Nephron (organoid): ENCODE measurements at regions not wholly inside any gene's neighbourhood (a gene's known extent, or its start where the extent isn't known, plus 50 kb on each side); places are given as distances from the start of the nearest gene placed in this dataset.
"Not testable (repeated sequence)": the region's sequence is repeated elsewhere in the genome, so short reads cannot be mapped to it uniquely, and the experiment has no call there.

ENCODE experiments used
- H3K27ac Mint-ChIP-seq, 3 experiments: 2 replicates each; pipeline ENCODE4 v1.8.0; 2020; ENCODE audit warnings: mixed read lengths in 3 of 3, mild to moderate bottlenecking in 2 of 3, moderate library complexity in 1 of 3
- H3K27me3 Mint-ChIP-seq: 2 replicates; pipeline ENCODE4 v1.8.0; 2021; ENCODE audit warnings: low read depth, mild to moderate bottlenecking, moderate library complexity, mixed read lengths
- H3K36me3 Mint-ChIP-seq: 2 replicates; pipeline ENCODE4 v1.8.0; 2020; ENCODE audit warnings: low read depth, mixed read lengths
- H3K4me1 Mint-ChIP-seq: 2 replicates; pipeline ENCODE4 v1.8.0; 2020; ENCODE audit warnings: mixed read lengths
- H3K4me3 Mint-ChIP-seq, 3 experiments: 2 replicates each; pipeline ENCODE4 v1.8.0; 2020; ENCODE audit warnings: mild to moderate bottlenecking in 3 of 3, mixed read lengths in 3 of 3, moderate library complexity in 2 of 3
- H3K9me3 Mint-ChIP-seq: 2 replicates; pipeline ENCODE4 v1.8.0; 2020; ENCODE audit warnings: mixed read lengths
- TF ChIP-seq, protein P1 (sequence below), 3 experiments: fragments of 200-600 bp; sonication (generic); IDR thresholded peaks; one replicate each; pipeline ENCODE4 v1.5.0; 2021; ENCODE audit warnings: antibody characterized with exemption in 3 of 3; ENCODE audit not compliant: unreplicated experiment in 3 of 3

DNA sequence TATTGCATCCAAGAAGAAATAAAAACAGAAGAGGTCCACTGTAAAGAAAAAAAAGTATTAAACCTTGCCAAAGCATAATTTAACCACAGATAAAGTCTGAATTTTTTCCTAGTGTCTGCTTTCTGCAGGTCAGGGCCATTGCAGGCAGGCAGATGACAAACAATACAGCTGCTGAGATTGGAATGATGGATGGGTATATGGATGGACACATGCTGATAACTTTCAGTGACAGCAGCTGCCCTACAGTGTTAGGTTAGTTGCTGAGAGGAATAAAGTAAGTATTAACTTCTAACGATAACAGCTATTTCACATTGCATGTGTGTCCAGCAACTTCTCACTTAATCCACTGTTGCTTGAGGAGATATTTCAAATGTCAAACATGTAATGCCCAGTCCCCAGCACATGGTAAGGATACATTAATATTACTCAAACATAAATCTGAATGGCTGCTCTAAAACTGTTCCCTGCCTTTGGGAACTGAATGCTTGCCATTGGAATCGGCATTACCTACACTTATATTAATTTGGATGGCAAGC, 515.3 kb downstream of the RMST start:
- Mint-ChIP-seq H3K36me3 (no peaks in the 10 kb centered on the region), H3K27me3 (peaks cover 12% of the 10 kb centered on the region), H3K9me3 (peaks cover 22% of the 10 kb centered on the region), H3K4me1 (no peaks in the 10 kb centered on the region), H3K27ac (no peak overlapping the region), H3K4me3 (no peak overlapping the region)
- TF ChIP-seq, protein P1, sequence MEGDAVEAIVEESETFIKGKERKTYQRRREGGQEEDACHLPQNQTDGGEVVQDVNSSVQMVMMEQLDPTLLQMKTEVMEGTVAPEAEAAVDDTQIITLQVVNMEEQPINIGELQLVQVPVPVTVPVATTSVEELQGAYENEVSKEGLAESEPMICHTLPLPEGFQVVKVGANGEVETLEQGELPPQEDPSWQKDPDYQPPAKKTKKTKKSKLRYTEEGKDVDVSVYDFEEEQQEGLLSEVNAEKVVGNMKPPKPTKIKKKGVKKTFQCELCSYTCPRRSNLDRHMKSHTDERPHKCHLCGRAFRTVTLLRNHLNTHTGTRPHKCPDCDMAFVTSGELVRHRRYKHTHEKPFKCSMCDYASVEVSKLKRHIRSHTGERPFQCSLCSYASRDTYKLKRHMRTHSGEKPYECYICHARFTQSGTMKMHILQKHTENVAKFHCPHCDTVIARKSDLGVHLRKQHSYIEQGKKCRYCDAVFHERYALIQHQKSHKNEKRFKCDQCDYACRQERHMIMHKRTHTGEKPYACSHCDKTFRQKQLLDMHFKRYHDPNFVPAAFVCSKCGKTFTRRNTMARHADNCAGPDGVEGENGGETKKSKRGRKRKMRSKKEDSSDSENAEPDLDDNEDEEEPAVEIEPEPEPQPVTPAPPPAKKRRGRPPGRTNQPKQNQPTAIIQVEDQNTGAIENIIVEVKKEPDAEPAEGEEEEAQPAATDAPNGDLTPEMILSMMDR (IDR thresholded peaks at IDR 0.05; ENCODE audit: unreplicated experiment in 3 of 3), result no peak

DNA sequence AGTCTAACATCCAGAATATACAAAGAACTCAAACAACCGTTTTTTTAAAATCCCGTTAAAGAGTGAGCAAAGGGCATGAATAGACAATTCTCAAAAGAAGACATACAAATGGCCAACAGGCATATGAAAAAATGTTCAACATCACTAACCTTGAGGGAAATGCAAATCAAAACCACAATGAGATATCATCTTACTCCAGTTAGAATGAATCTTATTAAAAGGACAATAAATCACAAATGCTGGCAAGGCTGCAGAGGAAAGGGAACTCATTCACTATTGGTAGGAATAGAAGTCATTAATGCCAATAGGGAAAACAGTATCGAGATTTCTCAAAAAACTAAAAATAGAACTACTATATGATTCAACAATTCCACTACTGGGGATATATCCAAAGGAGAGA, 520.1 kb downstream of the RMST start:
- Mint-ChIP-seq H3K4me3 (no peak overlapping the region), H3K27ac (no peak overlapping the region), H3K4me1 (no peaks in the 10 kb centered on the region), H3K27me3 (peaks cover 7% of the 10 kb centered on the region), H3K9me3 (peaks cover 19% of the 10 kb centered on the region), H3K36me3 (no peaks in the 10 kb centered on the region)
- TF ChIP-seq, protein P1 (IDR thresholded peaks at IDR 0.05; ENCODE audit: unreplicated experiment in 3 of 3), result no peak

DNA sequence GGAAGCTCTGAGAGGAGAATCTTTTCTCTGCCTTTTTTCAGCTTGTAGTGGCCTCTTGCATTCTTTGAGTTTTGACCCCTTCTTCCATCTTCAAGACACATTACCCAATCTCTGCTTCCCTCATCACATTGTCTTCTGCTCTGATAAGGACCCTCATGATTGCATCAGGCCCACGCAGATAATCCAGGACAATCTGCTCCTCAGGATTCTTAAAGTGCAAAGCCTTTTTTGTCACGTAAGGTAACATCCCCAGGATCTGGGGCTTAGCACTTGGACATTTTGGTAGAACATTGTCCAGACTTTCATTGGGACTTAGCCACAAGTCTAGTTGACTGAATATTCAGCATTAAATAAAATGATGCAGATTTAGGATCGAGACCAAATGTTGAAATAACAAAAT, 521.2 kb downstream of the RMST start:
- TF ChIP-seq, protein P1 (IDR thresholded peaks at IDR 0.05; ENCODE audit: unreplicated experiment in 3 of 3), result no peak
- Mint-ChIP-seq H3K9me3 (peaks cover 19% of the 10 kb centered on the region), H3K27me3 (peaks cover 7% of the 10 kb centered on the region), H3K4me3 (no peak overlapping the region), H3K27ac (no peak overlapping the region), H3K4me1 (no peaks in the 10 kb centered on the region), H3K36me3 (no peaks in the 10 kb centered on the region)

DNA sequence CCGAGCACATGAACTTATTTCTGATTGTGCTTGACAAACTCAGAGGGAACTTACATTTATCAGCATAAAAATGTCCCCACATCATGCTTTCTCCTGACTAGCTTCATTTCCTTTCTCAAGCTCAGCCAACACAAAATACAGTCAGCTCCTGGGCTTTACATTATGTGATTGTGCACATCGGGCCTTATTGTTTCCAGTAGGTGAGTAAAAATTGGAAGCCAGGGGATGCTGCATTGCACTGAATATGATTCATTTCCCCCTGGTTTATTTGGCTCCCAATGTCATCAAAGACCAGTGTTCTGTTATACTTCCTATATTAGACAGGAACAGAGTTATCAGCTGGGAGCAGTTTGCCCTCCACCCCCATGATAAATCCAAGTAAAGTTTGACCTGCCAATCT, 521.8 kb downstream of the RMST start:
- Mint-ChIP-seq H3K9me3 (peaks cover 19% of the 10 kb centered on the region), H3K27ac (no peak overlapping the region), H3K4me1 (no peaks in the 10 kb centered on the region), H3K4me3 (no peak overlapping the region), H3K36me3 (no peaks in the 10 kb centered on the region), H3K27me3 (peaks cover 7% of the 10 kb centered on the region)
- TF ChIP-seq, protein P1 (IDR thresholded peaks at IDR 0.05; ENCODE audit: unreplicated experiment in 3 of 3), result no peak

DNA sequence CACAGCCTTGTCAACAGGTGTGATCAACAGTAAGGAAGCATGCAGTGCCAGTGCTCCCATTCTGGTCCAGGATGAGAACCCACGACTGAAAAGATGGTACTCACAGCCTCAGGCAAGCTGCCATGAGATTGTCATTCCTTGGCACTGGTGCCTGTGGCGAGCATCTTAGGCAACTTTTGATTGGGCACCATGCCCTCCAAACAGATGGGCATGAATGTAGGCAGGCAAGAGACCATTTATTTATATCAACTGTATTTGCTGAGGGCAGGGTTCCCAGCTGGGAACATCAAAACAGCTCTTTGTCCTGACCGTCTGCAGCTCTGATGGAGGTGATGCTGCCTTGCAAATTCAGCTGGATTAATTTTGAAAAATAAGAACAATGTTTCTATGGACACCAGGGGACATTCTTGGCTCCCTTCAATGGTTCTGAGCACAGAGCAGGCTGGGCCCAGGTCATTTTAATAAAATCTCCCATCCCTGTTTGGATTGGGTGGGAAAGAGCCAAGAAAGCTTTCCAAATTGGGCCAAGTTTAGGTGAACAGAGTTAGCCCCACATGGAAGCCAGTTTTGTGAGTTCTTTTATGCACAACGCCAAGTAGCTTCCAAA, 522.5 kb downstream of the RMST start:
- no peaks in the 10 kb centered on the region for H3K4me1 Mint-ChIP-seq
- H3K36me3 Mint-ChIP-seq, result no peaks in the 10 kb centered on the region
- H3K9me3 Mint-ChIP-seq, result peaks cover 19% of the 10 kb centered on the region
- TF ChIP-seq, protein P1 (IDR thresholded peaks at IDR 0.05; ENCODE audit: unreplicated experiment in 3 of 3), result no peak
- H3K27me3 Mint-ChIP-seq, result peaks cover 3% of the 10 kb centered on the region
- no peak overlapping the region for H3K27ac Mint-ChIP-seq
- no peak overlapping the region for H3K4me3 Mint-ChIP-seq

DNA sequence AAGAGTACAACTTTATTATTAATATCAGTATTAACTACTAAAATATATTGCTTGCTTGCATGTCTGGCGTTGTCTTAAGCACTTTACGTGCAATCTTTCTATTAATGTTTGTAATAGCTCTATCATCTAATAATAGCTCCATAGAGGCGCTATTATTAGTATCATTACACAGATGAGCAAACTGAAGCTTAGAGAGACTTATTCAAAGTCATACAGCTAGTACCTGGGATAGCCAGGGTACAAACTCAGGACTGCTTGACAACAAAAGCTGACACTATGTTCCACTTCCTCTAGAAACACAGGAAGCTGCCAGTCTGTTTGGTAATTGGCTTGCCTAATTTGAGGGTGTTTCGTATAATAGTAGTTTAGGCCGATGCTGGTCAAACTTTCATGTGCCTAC, 523.2 kb downstream of the RMST start:
- H3K9me3 Mint-ChIP-seq, result peaks cover 22% of the 10 kb centered on the region
- H3K27ac Mint-ChIP-seq, result no peak overlapping the region
- no peak overlapping the region for H3K4me3 Mint-ChIP-seq
- H3K4me1 Mint-ChIP-seq, result no peaks in the 10 kb centered on the region
- TF ChIP-seq, protein P1 (IDR thresholded peaks at IDR 0.05; ENCODE audit: unreplicated experiment in 3 of 3), result no peak
- peaks cover under 1% of the 10 kb centered on the region for H3K27me3 Mint-ChIP-seq
- no peaks in the 10 kb centered on the region for H3K36me3 Mint-ChIP-seq

DNA sequence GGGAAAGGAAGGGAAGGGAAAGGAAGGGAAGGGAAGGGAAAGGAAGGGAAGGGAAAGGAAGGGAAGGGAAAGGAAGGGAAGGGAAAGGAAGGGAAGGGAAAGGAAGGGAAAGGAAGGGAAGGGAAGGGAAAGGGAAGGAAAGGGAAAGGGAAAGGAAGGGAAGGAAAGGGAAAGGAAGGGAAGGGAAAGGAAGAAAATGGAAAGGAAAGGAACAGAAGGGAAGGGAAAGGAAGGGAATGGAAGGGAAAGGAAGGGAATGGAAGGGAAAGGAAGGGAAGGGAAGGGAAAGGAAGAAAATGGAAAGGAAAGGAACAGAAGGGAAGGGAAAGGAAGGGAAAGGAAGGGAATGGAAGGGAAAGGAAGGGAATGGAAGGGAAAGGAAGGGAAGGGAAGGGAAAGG, 526.0 kb downstream of the RMST start:
- H3K27me3 Mint-ChIP-seq, H3K27ac Mint-ChIP-seq, H3K4me3 Mint-ChIP-seq, H3K4me1 Mint-ChIP-seq, H3K36me3 Mint-ChIP-seq: not testable (repeated sequence)
- peaks cover 21% of the 10 kb centered on the region for H3K9me3 Mint-ChIP-seq
